ENCODE measurements at regions not wholly inside any gene's neighbourhood (a gene's known extent, or its start where the extent isn't known, plus 50 kb on each side); places are given as distances from the start of the nearest gene placed in this dataset.

DNA sequence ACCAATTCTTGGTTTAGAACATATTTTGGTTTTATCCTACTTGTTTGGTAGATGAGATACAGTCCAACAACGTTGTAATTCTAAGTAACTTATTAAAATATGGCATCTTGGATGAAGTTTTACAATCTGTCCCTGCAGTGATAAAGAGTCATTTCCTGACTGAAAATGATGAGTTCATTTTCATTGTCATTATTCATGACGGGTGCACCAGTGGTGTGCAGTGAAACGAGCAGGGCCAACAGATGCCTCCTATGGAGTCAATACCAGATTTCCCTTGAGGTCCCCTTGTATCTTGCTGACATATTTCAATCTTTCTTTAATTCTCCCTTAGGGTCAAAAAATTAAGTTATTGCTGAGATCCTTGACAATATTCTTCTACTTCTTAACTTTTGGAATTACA, 438.5 kb downstream of the LRIG3 start:
- DNase-seq (ENCODE audit: low spot score): no peak

DNA sequence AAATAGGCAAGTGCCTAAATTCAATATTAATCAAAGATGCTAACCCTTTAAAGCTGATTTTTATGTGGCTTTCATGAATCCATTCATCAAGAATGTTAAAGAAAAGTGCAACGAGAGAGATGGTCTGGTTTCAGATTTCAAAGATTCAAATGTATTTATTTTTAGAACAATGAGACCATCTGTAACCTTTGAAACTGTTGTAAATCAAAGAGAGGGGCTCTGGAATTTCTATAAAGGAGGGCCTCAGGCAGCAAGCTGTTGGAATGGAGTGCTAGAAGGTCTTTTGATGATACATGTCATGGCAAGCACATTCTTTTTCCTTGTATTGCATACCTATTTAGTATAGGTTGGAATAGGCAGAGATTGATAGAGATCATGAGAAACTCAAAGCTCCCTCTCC, 433.0 kb downstream of the LRIG3 start:
- DNase-seq (ENCODE audit: low spot score): no peak

DNA sequence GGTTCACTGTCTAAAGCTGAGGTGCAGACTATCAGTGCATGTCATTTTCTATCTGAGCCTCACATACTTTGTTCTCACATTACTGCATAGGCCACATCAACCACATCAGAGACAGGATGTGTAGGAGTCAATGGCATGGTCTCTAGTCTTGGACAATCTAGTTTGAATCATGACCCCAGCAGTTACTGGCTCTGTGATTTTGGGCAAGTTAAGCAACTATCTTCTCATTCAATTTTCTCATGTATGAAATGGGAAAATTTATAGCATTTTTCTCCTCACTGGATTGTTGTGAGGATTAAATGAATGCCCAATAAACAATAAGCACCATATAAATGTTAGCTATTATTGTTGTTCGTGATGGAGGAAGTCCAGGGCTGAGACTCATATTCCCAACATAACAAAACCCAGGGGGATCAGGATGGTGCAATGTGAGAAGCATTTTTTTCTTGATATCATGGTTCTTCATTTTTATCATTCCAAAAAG, 432.6 kb downstream of the LRIG3 start:
- no peak for DNase-seq (ENCODE audit: low spot score)

DNA sequence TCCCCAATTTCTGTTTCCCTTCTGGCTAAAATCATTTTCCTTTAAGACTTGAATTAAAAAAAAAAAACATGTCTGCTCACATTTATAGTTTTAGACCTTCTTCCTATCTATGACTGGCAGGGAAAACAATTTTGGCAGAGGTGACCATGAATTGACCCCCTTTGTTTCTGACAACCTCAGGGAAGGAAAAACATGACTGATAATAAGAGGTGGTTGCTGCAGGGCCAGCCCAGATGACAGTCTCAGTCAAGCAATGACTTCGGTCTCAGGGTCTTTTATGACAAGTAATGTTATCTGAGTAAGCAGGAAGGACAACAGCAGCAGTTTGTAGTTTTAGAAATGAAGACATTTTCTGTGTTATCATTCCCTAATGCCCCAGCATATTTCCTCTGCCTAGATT, 430.9 kb downstream of the LRIG3 start:
- no peak for DNase-seq (ENCODE audit: low spot score)

DNA sequence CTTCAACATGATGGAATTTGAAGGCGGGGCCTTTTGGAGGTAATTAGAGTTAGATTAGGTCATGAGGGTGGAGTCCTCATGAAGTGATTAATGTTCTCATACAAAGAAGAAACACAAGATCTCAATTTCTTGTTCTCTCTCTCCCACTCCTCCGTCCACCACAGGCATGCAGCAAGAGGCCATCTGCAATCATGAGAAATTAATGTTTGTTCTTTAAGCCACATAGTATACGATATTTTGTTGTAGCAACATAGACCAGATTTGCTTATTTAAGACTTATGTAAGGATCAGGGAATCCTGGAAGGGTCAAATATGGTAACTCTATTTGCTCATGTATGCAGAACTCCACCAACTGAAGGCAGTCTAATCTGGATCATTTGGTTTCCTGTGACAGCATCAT, 429.0 kb downstream of the LRIG3 start:
- DNase-seq (ENCODE audit: low spot score): no peak

DNA sequence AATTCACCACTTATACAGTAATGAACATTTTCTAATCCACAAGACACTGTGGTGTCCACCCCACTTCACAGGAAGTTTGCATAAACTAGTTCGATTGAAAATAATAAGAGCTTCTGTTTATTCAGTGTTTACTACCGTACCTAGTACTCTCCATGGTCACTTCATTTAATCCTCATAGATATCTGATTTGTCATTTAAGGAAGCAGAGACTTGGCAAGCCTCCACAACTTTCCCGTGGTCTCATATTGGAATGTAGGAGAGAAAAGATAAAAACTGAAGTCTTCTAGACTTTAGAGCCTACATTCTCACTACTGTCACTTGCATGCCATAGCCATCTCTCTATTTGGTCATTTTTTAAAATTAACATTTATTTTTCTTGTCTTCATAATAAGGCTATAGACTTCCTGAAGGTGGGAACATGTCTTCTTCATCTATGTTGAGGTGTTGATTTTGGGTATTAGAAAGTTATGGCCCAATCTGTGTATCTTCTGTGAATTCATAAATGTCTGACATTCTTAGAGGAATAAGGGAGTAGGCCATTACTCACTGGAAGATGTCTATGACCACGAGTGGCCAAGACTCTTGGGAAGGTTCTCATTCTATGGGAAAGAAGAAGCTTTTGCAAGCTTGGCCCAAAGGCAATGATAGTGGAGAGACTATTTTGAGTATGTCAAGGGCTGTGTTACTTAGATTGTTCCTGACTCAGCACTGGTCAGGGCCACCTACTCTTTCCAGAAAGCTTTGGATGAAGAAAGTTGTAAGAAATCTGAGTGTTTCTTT, 423.7 kb downstream of the LRIG3 start:
- no peak for DNase-seq (ENCODE audit: low spot score)

DNA sequence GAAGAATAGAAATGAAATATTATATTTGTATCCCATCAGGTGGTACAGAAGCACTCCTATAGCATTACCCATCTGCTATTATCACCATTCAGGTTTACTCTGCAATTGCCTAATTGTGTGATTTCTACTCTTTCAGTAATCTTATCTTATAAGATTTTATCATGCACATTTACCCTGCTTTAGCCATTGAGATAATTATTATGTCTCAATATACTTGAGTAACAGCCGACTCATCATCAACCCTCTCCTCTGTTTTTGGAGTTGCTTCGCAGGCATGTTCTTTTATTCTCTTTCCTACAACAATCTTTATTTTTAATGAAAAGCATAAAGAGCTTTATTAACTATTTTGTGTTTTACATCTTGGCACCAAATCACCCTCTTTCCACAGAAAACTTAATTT, 419.9 kb downstream of the LRIG3 start:
- DNase-seq (ENCODE audit: low spot score): no peak

DNA sequence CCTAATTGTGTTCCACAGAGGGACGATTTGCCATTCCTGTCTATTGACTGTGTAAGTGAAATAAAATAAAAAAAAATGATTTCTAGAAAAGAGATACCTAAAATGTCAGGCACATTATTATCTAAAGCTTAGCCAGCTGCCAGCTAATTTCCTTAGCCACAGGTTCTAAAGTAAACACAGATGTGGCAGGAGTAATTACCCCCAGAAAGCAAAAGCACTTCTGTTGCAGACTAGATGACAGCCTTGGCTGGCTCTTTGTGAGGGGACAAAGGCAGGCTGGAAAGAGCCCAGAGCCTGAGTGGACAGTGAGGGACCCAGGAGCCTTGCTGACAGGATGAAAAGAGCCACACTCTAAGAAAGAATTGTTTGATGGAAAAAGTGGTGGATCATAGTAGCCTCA, 418.1 kb downstream of the LRIG3 start:
- no peak for DNase-seq (ENCODE audit: low spot score)

DNA sequence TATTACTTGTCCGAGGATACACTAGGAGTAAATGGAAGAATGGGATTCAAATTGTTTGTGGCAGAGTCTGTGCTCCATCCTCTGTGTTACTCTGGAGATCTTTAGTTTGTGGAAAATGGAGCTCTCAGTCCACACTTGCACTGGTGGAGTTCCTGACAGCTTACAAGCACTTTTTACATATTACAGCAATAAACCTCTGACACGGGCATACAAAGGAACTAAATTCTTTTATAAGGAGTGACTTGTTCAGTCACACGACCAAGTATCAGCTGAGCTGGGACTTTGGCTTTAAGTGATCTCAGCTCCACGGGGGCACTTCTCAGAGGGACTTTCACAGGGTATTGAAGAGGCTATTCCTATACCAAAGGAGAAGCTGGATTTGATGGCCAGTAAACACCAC, 417.5 kb downstream of the LRIG3 start:
- DNase-seq (ENCODE audit: low spot score): no peak

DNA sequence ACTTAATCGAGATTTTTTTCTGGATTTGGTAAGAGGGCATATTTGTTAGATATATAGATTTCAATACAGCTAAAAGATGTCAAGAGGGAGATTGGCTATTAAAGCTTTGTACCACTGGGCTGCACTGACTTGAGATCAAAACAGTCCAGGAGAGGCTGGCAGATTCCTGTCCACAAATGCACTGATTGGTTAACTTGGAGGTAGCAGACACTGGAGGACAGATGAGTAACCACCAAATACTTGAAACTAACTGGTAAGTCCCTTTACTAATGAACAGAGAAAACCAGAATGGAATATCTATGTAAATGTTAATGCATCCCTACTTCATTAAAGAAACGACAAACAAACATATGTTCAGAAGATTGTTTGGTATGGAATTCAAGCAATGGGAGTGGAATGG, 416.6 kb downstream of the LRIG3 start:
- no peak for DNase-seq (ENCODE audit: low spot score)

DNA sequence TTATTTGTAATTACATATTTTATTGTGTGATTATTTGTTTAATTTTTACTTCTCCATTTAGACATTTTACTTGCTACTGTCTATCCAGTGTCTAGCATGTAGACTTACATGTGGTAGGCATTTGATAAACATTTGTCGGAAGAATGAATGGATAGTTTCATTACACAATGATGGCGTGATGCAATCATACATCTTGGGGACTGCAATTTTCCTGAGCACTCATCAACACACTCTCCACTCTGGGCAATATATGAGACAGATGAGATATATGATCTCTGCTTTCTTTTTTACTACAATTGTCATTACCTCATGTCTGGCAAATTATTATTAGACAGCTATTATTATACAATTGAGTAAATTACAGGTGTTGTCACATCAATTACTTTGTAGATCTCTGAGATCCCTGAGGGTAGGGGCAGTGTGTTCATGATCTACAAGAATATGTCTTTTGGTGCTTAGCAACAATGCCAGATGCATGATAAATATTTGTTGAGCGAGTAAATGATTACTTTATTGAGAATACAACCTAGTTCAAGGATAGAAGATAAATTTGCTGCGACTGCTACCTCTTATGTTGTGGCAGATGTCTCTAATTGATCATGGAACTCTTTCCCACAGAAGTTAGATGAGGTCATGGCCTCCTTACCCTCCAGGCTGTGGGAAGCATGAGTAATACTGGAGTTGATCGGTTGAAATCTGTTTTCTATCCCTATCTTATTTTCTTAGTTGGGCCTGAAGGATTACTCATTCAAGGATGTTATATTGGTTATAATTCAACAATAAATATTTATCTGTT, 416.0 kb downstream of the LRIG3 start:
- no peak for DNase-seq (ENCODE audit: low spot score)

DNA sequence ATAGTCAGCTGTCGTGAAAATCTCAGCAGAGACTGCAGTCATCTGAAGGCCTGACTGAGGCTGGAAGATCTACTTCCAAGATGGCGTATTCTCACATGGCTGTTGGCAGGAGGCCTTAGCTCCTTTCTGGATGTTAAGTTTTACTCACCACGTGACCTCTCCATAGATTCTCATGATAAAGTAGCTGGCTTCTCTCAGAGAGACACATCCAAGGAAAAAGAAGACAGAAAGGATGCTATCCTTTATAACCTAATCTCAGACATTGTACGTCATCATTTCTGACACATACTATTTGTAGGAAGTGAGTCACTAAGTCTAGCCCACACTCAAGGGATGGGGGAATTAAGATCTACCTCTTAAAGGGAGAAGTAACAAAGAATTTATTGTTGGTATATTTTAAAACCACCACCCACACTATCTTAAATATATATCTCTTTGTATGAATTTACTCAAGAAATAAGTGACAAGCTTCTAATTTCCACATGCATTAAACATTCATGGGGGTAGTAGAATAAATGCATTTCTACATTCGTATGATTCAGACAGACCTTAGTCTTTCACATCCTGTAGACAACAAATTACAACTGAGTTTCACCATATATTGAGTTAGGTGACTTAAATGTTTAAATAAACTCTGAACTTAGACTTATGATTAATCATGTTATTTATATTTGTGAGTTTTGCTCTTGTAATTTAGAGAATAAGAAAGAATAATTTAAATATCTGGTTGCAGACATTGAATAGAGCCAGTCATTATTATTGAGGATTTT, 411.0 kb downstream of the LRIG3 start:
- DNase-seq (ENCODE audit: low spot score): no peak

DNA sequence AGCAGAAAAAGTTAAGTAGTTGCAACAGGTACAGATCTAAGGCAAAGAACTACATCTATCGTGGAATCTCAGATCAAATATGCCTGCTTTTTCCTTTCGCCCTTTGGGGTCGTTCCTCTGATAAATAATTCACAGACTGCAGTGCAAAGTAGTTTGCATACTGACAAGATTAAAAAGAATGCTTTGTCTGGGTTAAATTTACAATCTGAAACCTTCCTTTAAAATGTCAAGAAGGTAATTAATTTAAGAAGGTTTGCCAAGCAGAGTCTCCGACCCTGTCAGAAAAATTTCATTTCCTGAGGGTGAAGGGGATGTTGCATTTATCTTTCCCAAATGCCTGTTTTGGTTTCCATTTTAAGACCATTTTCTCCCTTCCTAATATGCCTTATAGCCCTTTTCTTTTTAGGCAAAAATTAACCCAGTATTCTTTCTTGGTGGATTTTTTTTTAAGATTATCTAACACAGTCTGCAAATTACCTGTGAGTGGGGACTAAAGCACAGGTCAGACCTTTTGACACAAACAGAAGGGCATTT, 406.9 kb downstream of the LRIG3 start:
- no peak for DNase-seq (ENCODE audit: low spot score)

DNA sequence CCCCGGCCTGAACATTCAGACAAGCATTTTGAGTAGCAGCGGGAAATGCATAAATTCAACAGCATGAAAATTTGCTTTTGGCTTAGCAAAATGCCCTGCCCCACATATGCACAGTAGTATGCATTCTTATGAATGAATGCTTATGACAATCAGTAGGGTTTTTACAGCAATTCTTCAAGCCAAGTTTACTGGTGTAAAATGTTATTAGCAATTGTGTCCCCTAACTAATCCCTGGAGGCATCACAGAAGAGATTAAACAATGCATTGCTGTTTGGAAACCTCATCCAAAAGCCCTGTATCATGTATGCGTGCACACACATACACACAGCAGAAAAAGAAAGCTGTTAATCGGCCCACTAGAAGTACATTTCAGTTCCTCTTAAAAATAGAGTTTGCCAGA, 406.5 kb downstream of the LRIG3 start:
- DNase-seq (ENCODE audit: low spot score): no peak

DNA sequence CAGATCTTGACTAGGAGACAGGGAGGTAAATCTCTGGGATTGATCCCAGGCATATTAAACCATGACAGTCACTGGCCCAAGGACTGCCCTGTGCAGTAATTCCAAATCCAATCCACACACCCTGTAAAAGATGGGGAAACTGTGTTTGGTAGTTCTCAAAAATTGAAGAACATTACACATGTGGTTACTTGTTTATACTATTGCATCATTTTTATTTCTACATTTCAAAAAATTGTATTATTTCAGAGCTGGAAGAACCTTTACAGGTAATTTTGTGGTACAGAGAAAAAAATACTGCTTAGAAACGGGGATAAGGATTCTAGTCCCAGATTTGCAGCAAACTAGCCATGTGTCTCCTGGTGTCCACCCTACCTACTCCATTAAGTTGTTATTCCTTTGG, 400.5 kb downstream of the LRIG3 start:
- no peak for DNase-seq (ENCODE audit: low spot score)

DNA sequence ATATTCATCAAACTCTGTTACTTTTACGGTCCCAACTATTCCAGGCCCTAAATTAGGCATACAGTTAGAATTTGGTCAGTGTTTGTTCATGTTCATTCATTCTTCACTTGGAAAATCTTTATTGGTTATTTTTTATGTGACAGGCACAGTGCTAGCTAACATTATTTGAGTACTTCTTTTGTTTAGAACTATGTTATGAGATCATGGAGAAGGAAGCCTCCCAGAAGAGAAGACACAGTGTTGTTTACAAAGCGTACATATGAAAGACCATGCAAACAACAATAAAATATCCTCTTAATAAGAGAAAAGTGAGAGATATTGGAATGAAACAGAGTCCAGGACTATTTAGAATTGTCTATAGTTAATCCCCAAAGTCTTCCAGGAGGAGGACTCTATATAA, 399.2 kb downstream of the LRIG3 start:
- DNase-seq (ENCODE audit: low spot score): no peak

DNA sequence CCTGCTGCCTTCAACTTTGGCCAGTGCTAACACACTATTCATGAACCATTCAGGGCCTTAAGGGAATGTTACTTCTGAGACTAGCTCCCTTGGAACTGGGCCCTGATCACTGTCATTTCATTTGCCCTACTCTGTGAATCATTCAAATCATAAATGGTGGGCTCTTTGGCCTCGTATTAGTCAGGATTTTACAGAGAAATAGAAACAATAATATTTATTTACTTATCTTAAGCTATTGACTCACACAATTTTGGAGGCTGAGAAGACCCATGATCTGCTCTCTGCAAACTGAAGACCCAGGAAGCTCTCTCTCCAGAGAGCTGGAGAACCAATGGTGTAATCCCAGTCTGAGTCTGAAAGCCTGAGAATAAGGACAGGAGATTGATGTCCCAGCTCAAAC, 398.5 kb downstream of the LRIG3 start:
- DNase-seq (ENCODE audit: low spot score): no peak

DNA sequence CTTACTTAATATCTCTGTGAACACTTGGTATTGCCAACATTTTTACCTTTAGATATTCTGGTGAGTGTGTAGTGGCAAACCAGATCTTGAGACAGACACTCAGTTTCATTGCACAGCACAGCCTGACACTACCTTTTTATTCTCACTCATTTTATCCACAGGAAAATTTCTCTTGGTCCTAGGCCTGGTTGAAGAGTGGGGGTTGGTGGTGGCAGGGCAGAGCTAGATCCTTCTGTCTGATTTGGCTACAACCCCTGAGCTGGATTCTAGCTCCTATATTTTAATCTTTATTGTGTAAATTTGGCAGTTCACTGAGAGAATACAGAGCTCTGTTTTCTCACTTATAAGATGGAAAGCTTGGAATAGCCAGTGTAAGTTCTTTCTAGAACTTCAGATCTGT, 396.9 kb downstream of the LRIG3 start:
- no peak for DNase-seq (ENCODE audit: low spot score)

DNA sequence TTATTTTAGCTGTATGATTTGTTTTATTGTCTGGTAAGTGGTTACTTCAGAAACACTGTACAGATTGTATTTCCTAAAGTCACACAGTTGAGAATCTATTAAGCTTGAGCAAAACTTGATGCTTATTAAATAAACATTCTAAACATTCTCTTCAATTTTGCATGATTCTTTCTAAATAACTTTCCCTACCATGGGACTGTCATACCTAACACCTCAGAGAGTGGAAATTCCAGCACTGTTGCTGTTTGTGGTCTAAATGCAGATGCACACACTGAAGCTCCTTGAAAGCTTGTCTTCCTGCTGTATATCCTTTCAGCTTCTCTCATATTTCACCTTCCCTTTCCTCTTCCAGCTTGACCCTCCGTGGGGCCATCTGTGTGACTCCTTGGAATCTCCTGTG, 392.0 kb downstream of the LRIG3 start:
- DNase-seq (ENCODE audit: low spot score): no peak

DNA sequence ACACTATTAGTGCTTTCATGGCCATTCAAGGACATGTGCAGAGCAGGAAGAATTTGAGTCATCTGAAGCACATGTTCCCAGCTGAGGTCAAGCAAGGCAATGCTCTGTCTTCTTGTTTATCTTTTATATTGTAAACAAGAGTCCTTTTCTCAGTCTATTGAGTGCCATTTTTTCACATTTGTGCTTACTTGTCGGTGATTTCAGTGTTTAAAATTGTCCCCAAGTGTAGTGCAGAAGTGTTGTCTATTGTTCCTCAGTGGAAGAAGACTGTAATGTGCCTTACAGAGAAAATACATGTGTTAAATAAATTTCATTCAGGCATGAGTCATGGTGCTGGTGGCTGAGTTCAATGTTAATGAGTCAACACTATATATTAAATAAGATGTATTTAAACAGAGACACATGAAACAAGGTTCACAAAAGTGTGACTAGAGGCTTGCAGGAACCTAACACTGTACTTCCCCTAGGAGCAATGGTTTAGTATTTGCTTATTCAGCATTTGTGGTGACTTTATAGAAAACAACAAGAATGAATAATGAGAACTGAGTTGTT, 391.1 kb downstream of the LRIG3 start:
- DNase-seq (ENCODE audit: low spot score): no peak

DNA sequence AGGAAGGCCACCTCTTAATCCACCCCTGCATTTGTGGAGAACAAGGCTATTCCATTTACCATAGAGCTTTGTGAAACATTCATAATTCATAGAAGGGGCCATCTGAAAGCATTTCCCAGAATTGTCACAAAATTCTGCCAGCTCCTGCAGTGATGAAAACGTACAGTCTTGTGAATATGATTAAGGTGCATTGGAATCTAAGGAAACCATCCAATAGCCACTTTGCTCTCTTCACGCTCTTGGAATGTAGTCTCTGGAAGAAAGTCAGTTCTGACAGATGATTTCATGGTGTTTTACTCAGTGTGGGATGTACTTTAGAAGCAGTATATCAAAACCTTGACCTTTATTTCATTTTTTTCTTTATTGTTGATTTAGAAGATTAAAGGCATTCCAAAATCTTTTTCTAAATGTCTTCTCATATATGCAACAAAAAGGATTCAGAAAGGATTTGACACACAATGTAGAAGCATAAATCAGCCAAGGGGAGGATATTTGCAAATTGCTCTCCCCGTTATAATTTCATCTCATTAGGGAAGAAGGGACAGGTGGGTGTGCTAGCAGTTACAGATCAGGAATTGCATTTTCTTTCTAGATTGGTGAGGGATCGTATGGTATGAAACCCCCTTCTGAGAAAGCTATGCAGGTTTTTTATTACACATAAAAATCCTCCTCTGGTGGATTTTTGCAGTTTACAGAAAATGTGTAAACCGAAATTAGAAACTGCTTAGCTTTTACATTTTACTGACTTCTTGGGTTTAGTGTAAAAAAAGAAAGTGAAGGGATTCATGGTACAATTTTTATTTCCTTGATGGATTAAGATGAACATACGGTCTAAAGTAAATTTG, 390.2 kb downstream of the LRIG3 start:
- no peak for DNase-seq (ENCODE audit: low spot score)
